ENCODE measurements at regions not wholly inside any gene's neighbourhood (a gene's known extent, or its start where the extent isn't known, plus 50 kb on each side); places are given as distances from the start of the nearest gene placed in this dataset.

GRCh38 chr14:38505221-38505972 is 249.5 kb upstream of the CLEC14A start:
- DNase-seq = peak; percentile 43

- DNase-seq = no peak
Observed at GRCh38 chr14:38504175-38504574, 248.3 kb upstream of the CLEC14A start.

- DNase-seq = peak; percentile 5
Observed at GRCh38 chr14:38502239-38502638, 246.3 kb upstream of the CLEC14A start.

GRCh38 chr14:38500125-38500524 is 244.2 kb upstream of the CLEC14A start:
- peak; percentile 17 for DNase-seq

GRCh38 chr14:38496092-38496491 is 240.2 kb upstream of the CLEC14A start:
- DNase-seq = no peak

GRCh38 chr14:38490273-38490672 is 234.4 kb upstream of the CLEC14A start:
- no peak for DNase-seq

GRCh38 chr14:38485026-38485425 is 229.1 kb upstream of the CLEC14A start:
- DNase-seq = no peak

GRCh38 chr14:38481952-38482678 is 226.2 kb upstream of the CLEC14A start:
- peak; percentile 24 for DNase-seq

GRCh38 chr14:38469156-38469555 is 213.3 kb upstream of the CLEC14A start:
- DNase-seq = peak; percentile 34

GRCh38 chr14:38442208-38442607 is 186.3 kb upstream of the CLEC14A start:
- no peak for DNase-seq

- DNase-seq = no peak
Observed at GRCh38 chr14:38432186-38432585, 176.3 kb upstream of the CLEC14A start.

- DNase-seq = no peak
Observed at GRCh38 chr14:38431156-38431555, 175.3 kb upstream of the CLEC14A start.

GRCh38 chr14:38430522-38430921 is 174.6 kb upstream of the CLEC14A start:
- no peak for DNase-seq

GRCh38 chr14:38425324-38425976 is 169.6 kb upstream of the CLEC14A start:
- no peak for DNase-seq

GRCh38 chr14:38420048-38420447 is 164.2 kb upstream of the CLEC14A start:
- DNase-seq = peak; percentile 81

- no peak for DNase-seq
Observed at GRCh38 chr14:38419579-38419978, 163.7 kb upstream of the CLEC14A start.

GRCh38 chr14:38412654-38413053 is 156.8 kb upstream of the CLEC14A start:
- DNase-seq = no peak

- DNase-seq = no peak
Observed at GRCh38 chr14:38410442-38410841, 154.5 kb upstream of the CLEC14A start.

GRCh38 chr14:38409071-38409705 is 153.3 kb upstream of the CLEC14A start:
- peak; percentile 69 for DNase-seq

GRCh38 chr14:38405851-38406635 is 150.2 kb upstream of the CLEC14A start:
- DNase-seq = peak; percentile 95

GRCh38 chr14:38404616-38405015 is 148.7 kb upstream of the CLEC14A start:
- DNase-seq = peak; percentile 81

- peak; percentile 97 for DNase-seq
Observed at GRCh38 chr14:38404100-38404541, 148.2 kb upstream of the CLEC14A start.
